Vagina (tissue), 2 donors: ENCODE measurements at regions not wholly inside any gene's neighbourhood (a gene's known extent, or its start where the extent isn't known, plus 50 kb on each side); places are given as distances from the start of the nearest gene placed in this dataset.

Experiments
- POLR2A ChIP-seq, 2 donors: fragments of 450-650 bp; IDR thresholded peaks; one replicate each; pipeline ENCODE4 v1.6.1; 2017; ENCODE audit warnings: antibody characterized with exemption in 2 of 2, mild to moderate bottlenecking in 2 of 2, moderate library complexity in 2 of 2
- POLR2AphosphoS5 ChIP-seq, 2 donors: sonication (generic); formaldehyde crosslinking; IDR thresholded peaks; one replicate each; pipeline ENCODE4 v1.9.0; 2017; ENCODE audit warnings: antibody characterized with exemption in 2 of 2, mild to moderate bottlenecking in 2 of 2, low read depth in 1 of 2; ENCODE audit not compliant: insufficient read depth in 1 of 2
- TF ChIP-seq, protein P1 (sequence below), 3 experiments: fragments of 450-650 bp in 2 of 3; fragments of 200-600 bp in 1 of 3; sonication (generic) in 1 of 3; IDR thresholded peaks; one replicate each; pipeline ENCODE4 v1.5.1; 2017 to 2019; ENCODE audit warnings: antibody characterized with exemption in 3 of 3, mild to moderate bottlenecking in 2 of 3, moderate library complexity in 2 of 3

DNA sequence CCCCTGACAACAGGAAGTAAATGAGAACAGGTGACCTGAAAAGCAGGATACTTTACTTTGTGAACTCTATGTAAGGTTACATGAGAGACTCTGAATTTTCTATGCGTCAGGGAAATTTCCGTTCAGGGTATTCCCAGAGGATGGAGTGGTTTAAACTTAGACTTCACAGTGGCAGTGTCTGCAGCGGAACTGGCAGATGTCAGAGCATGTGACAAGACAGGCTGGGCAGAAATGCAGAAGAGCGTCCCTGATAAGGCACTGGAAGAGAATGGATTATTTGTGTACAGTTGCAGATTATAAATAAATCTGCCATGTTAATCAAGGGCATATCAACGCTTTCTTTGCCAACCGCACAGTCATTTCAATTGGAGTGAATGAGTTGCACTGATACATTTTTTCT lies 598.4 kb upstream of the ZNF717 start:
- TF ChIP-seq, protein P1, sequence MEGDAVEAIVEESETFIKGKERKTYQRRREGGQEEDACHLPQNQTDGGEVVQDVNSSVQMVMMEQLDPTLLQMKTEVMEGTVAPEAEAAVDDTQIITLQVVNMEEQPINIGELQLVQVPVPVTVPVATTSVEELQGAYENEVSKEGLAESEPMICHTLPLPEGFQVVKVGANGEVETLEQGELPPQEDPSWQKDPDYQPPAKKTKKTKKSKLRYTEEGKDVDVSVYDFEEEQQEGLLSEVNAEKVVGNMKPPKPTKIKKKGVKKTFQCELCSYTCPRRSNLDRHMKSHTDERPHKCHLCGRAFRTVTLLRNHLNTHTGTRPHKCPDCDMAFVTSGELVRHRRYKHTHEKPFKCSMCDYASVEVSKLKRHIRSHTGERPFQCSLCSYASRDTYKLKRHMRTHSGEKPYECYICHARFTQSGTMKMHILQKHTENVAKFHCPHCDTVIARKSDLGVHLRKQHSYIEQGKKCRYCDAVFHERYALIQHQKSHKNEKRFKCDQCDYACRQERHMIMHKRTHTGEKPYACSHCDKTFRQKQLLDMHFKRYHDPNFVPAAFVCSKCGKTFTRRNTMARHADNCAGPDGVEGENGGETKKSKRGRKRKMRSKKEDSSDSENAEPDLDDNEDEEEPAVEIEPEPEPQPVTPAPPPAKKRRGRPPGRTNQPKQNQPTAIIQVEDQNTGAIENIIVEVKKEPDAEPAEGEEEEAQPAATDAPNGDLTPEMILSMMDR (IDR thresholded peaks at IDR 0.05): no peak
- TF ChIP-seq POLR2A (IDR thresholded peaks at IDR 0.05): no peak
- no peak for TF ChIP-seq POLR2AphosphoS5 (IDR thresholded peaks at IDR 0.05; ENCODE audit: insufficient read depth in 1 of 2, low read depth in 1 of 2)
